ENCODE measurements at regions not wholly inside any gene's neighbourhood (a gene's known extent, or its start where the extent isn't known, plus 50 kb on each side); places are given as distances from the start of the nearest gene placed in this dataset.

DNA sequence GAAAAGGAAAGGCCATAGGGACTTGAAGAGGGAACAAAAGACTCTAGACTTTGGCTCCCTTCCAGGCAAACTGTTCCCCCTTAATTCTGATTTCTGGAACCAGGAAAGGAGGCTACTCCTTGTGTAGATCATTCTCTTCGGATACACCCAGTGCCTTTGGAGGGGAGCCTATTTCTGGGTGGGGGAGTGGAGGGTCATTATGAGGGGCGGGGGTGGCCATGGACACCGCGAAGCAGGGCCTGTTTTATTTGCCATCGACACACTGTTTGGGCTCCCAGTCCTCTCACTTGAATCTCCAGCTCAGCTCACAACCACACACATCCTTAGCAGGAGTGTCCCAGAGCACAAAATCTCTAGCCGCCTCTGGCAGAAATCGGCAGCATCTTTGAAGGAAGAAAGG is 132.3 kb downstream of the PXDC1 start:
- TF ChIP-seq, protein P1, sequence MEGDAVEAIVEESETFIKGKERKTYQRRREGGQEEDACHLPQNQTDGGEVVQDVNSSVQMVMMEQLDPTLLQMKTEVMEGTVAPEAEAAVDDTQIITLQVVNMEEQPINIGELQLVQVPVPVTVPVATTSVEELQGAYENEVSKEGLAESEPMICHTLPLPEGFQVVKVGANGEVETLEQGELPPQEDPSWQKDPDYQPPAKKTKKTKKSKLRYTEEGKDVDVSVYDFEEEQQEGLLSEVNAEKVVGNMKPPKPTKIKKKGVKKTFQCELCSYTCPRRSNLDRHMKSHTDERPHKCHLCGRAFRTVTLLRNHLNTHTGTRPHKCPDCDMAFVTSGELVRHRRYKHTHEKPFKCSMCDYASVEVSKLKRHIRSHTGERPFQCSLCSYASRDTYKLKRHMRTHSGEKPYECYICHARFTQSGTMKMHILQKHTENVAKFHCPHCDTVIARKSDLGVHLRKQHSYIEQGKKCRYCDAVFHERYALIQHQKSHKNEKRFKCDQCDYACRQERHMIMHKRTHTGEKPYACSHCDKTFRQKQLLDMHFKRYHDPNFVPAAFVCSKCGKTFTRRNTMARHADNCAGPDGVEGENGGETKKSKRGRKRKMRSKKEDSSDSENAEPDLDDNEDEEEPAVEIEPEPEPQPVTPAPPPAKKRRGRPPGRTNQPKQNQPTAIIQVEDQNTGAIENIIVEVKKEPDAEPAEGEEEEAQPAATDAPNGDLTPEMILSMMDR (IDR thresholded peaks at IDR 0.05) = no peak
- no peak for TF ChIP-seq POLR2AphosphoS5 (IDR thresholded peaks at IDR 0.05; ENCODE audit: low read depth, low read length)
- no peak for TF ChIP-seq SIN3A (IDR thresholded peaks at IDR 0.05; ENCODE audit: borderline replicate concordance, insufficient read depth, low read depth, low read length)
- TF ChIP-seq, protein P2, sequence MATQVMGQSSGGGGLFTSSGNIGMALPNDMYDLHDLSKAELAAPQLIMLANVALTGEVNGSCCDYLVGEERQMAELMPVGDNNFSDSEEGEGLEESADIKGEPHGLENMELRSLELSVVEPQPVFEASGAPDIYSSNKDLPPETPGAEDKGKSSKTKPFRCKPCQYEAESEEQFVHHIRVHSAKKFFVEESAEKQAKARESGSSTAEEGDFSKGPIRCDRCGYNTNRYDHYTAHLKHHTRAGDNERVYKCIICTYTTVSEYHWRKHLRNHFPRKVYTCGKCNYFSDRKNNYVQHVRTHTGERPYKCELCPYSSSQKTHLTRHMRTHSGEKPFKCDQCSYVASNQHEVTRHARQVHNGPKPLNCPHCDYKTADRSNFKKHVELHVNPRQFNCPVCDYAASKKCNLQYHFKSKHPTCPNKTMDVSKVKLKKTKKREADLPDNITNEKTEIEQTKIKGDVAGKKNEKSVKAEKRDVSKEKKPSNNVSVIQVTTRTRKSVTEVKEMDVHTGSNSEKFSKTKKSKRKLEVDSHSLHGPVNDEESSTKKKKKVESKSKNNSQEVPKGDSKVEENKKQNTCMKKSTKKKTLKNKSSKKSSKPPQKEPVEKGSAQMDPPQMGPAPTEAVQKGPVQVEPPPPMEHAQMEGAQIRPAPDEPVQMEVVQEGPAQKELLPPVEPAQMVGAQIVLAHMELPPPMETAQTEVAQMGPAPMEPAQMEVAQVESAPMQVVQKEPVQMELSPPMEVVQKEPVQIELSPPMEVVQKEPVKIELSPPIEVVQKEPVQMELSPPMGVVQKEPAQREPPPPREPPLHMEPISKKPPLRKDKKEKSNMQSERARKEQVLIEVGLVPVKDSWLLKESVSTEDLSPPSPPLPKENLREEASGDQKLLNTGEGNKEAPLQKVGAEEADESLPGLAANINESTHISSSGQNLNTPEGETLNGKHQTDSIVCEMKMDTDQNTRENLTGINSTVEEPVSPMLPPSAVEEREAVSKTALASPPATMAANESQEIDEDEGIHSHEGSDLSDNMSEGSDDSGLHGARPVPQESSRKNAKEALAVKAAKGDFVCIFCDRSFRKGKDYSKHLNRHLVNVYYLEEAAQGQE (IDR thresholded peaks at IDR 0.05; ENCODE audit: insufficient read depth in 1 of 2, low read depth in 2 of 2, low read length in 1 of 2) = no peak
